NOMO-1 (cell line): ENCODE measurements at regions not wholly inside any gene's neighbourhood (a gene's known extent, or its start where the extent isn't known, plus 50 kb on each side); places are given as distances from the start of the nearest gene placed in this dataset.

Source experiments
- DNase-seq, 2 experiments: peaks; one replicate each; lab custom pipeline; 2025; ENCODE audit not compliant: unreplicated experiment in 2 of 2; lab: John Stamatoyannopoulos, UW

DNA sequence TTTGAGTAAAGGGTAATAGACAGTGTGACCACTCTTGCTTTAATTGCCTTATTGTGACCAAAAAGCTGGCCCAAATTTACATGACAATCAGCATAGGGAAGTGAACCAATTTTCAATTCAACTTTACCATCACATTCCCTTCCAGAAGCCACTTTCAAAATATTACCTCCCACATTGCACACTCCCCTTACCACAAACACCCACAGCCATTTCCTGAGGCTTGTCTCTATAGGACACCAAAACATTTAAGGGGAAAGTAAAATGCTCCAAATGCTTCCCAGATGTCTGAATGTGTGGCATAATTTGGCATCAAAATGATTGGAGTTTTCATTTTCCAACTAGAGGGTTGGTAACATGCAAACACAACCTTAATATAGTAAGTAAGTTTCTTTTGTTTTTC is 616.1 kb downstream of the SLC4A3 start:
- no peak for DNase-seq

DNA sequence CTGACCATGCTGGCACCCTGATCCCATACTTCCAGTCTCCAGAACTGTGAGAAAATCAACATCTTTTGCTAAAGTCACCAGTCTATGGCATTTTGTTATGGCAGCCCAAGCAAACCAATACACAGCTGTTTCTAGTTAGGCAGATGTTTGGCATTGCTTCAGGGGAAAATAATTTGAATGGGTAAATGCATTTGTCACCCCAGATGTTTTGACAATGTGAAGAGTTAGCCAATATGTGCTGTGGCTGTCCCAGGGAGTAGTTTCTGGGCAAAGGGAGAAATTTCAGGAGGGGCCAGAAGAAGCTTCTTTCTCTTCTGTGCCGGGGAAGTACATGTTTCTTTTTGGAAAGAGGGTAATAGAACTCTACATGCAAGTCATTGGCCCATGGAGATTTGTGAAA is 619.0 kb downstream of the SLC4A3 start:
- no peak for DNase-seq

- no peak for DNase-seq
Observed at GRCh38 chr2:220247588-220248350, 620.3 kb downstream of the SLC4A3 start.

DNA sequence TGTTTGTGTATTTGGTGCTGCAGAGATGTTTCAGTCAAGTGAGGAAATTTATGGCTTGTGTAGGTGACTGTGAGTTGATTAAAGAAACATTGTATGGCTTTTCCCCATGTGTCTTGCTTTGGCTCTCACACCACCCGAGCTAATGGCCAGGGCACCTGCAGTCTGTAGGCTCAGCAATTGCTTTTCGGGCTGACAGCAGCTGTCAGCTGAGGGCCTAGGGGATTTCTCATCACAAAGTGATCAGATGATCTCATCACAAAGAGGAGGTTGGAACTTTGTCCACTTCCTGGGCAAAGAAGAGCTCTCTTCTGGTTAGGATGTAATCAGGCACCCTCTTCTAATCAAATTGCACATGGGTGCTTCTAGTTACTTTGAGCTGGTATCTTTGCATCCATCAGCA is 632.2 kb downstream of the SLC4A3 start:
- DNase-seq, result no peak

- no peak for DNase-seq
Observed at GRCh38 chr2:220263300-220263699, 635.9 kb downstream of the SLC4A3 start.

- DNase-seq, result no peak
Observed at GRCh38 chr2:220269367-220269766, 641.9 kb downstream of the SLC4A3 start.

DNA sequence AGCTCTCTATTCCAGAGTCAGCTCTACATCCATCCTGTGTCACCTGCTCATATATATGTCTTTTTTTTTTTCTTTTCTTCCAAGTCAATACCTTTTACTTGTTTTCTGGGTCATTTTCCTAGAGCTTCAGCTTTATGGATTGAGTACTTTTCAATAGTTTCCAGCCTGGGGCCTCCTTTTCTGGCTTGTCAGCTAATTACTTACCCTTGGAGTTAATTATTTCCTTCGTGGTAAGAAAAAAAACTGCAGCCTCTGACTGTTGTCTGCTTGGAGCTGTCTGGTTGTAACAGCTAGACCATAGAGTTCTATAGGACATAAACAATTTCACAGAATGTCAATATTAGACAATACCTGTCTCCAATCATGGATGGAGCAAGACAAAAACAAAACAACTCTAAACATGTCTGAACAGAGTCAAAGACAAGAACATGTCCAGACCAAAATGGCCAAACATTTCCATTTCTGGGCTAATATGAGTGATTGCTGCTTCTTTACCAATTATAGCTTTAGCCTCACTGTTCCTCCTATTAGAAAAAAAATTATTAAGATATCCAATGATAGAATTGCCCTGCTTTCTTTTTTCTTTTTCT is 643.1 kb downstream of the SLC4A3 start:
- DNase-seq, result no peak

- no peak for DNase-seq
Observed at GRCh38 chr2:220272656-220273055, 645.2 kb downstream of the SLC4A3 start.

DNA sequence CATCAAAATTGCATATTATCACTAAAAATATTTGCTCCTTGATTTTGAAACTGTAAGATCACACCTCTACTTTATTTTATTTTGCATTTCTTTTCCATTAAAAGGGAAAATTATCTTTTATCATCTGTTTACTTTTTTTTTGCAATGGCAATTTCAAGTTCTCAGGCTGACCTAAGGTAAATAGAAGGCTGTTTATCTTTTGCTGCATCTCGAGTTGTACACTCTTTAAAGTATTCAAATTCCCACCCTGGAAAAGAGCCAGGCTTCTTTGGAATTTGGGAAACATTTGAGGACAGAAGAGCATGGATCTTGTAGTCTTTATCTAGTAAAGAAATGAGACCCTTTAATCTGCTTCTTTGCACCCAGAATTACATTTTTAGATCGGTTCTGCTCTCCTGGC is 645.7 kb downstream of the SLC4A3 start:
- no peak for DNase-seq

DNA sequence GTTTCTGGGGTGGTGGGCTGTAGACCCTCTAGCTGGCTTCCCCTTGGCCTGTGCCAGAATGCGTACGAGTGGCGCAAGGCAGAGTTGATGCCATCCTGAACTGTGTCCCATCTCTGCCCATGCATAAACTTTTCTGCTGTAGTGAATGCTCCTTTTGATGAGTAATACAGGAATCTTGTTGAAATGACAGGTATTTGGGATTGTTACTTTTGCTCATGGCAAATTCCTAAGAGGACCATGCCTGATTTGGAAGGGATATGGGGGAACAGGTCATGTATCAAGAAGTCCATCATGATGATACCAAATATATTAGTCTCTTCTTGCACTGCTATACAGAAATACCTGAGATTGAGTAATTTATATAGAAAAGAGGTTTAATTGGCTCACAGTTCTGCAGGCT is 648.0 kb downstream of the SLC4A3 start:
- no peak for DNase-seq

DNA sequence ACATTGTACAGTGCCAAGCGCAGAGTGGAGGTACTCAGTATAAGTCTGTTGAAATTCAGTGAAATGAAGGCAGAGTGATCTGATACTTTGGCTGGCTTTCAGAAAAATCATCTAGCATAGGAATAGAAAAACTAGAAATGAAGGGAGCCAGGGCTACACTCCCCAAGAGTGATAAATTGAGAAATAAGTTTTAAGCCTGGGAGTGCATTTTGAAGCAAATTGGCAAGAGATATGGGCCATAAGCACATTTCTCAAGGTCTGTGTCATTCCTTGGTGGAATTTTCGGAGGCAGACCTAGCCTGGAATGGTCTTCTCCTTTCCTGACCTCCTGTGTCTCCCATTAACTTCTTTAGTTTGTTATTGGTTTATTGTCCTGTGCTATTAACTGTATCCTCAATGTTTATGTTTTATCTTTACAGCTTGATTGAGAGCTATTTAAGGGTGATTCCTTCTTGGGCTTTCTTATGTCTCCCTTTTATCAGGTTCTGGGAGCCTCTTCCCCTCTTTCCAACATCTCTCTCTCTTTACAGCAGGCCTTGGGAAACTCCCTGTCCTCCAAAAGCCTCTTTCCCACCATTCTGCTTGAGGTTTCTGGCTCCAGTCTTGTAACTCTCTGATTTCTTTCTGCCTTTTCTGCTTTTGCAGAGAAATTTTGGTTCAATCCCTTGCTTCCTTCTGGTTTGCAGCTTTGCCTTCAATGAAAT is 649.5 kb downstream of the SLC4A3 start:
- DNase-seq, result no peak

GRCh38 chr2:220277445-220277975 is 650.1 kb downstream of the SLC4A3 start:
- no peak for DNase-seq

DNA sequence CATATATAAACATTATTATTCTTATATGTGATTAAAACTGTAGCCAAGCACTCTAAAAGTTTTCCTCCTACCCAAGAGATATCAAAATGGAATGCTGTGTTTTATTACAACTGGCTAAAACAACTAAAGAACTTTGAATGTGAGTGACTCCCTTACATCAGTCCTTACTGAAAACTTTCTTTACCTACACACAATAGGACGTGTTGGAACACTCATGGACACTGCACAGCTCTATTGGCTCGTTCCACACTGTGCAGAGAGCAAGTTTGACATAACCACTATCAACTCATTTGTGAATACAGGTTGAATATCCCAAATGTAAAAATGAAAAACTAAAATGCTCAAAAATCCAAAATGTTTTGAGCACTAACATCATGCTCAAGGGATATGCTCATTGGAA is 650.6 kb downstream of the SLC4A3 start:
- no peak for DNase-seq

- DNase-seq, result no peak
Observed at GRCh38 chr2:220279372-220279771, 651.9 kb downstream of the SLC4A3 start.

GRCh38 chr2:220279840-220280239 is 652.4 kb downstream of the SLC4A3 start:
- no peak for DNase-seq

DNA sequence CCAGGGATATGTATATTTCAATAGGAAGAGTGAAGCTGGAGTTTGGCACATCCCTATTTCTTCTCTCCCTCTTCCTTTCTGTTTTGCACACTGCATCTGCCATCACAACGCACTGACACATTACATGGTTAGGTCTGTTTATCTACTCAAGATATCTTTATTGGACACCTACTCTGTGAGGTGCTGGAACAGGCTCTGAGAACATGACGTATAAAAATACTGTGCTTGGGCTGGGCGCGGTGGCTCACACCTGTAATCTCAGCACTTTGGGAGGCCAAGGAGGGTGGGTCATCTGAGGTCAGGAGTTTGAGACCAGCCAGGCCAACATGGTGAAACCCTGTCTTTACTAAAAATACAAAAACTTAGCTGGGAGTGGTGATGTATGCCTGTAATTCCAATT is 653.3 kb downstream of the SLC4A3 start:
- DNase-seq, result no peak

GRCh38 chr2:220281771-220282170 is 654.3 kb downstream of the SLC4A3 start:
- DNase-seq, result no peak

- DNase-seq, result no peak
Observed at GRCh38 chr2:220282236-220282635, 654.8 kb downstream of the SLC4A3 start.

DNA sequence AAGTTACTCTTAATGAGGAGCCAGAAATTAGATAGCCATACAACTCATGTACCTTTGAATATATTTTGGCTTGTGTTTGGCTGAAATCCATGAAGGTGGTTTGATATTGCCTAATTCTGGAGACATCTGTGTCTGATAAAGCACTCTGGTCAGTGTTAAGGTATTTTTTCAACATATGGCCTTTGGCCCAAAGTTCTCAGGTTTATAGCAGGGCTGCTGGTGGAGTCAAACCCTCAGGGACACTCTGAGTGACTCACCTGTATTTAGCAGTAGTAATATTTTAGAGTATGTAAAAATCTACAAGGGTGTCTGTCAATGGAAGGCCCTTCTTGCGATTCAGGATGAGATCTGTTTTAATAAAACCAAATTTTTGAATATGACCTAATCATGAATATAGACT is 666.5 kb downstream of the SLC4A3 start:
- DNase-seq, result no peak

GRCh38 chr2:220296174-220296573 is 668.7 kb downstream of the SLC4A3 start:
- DNase-seq, result no peak

DNA sequence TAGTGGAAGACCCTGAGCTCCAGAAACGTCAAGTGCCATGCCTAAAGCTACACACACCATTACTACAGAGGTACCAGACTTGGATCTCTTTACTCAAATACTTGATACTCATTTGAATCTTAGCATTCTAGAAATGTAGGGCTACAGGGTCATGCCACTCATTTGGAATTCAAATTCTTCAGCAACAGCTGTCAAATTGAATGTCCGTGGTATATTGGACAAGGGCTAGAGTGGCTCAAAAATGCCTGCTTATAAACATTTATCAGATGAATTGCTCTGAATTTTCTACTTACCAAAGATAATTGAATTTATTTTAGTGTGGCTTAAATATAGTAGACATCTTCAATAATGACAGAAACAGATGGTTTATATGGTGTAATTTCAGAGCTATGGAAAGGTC is 669.7 kb downstream of the SLC4A3 start:
- DNase-seq, result no peak

DNA sequence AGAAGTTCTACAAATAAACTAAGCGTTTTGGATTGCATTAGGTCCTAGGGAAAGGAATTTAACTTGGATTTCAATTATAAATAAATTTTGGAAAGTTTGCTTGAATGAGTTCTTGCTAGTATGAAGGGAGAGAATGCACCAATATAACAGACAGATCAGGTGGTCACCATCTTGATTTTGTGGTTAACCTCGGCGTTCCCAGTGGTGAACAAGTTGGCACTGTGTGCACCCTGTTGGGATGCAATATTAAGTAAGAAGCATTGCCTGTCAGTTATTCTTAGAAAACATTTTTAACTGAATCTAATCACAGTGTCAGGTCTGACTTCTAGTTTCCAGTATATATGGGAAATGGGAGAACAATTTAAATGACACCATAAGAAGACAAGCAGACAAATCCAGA is 673.4 kb downstream of the SLC4A3 start:
- DNase-seq, result no peak
